ENCODE measurements at regions not wholly inside any gene's neighbourhood (a gene's known extent, or its start where the extent isn't known, plus 50 kb on each side); places are given as distances from the start of the nearest gene placed in this dataset.

GRCh38 chr20:23298155-23298554, 52.4 kb upstream of the NXT1 start:
- no peak for TF ChIP-seq GATA3 (IDR thresholded peaks at IDR 0.05; ENCODE audit: borderline replicate concordance)
- TF ChIP-seq ZFP36 (IDR thresholded peaks at IDR 0.05; ENCODE audit: borderline replicate concordance, partially characterized antibody): no peak
- no peak for TF ChIP-seq SMC3 (IDR thresholded peaks at IDR 0.05)
- TF ChIP-seq MYC (IDR thresholded peaks at IDR 0.05; ENCODE audit: borderline replicate concordance, low read length): no peak
- TF ChIP-seq CBX2 (IDR thresholded peaks at IDR 0.05; ENCODE audit: borderline replicate concordance, low read depth): no peak
- TF ChIP-seq JUN (IDR thresholded peaks at IDR 0.05): no peak
- no peak for TF ChIP-seq ZNF302 (CRISPR knock-in tag; IDR thresholded peaks at IDR 0.05)
- TF ChIP-seq PHF8 (IDR thresholded peaks at IDR 0.05; ENCODE audit: borderline replicate concordance, low read depth): no peak
- TF ChIP-seq, protein P1, sequence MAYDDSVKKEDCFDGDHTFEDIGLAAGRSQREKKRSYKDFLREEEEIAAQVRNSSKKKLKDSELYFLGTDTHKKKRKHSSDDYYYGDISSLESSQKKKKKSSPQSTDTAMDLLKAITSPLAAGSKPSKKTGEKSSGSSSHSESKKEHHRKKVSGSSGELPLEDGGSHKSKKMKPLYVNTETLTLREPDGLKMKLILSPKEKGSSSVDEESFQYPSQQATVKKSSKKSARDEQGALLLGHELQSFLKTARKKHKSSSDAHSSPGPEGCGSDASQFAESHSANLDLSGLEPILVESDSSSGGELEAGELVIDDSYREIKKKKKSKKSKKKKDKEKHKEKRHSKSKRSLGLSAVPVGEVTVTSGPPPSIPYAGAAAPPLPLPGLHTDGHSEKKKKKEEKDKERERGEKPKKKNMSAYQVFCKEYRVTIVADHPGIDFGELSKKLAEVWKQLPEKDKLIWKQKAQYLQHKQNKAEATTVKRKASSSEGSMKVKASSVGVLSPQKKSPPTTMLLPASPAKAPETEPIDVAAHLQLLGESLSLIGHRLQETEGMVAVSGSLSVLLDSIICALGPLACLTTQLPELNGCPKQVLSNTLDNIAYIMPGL (CRISPR knock-in tag; IDR thresholded peaks at IDR 0.05; ENCODE audit: borderline replicate concordance): no peak
- TF ChIP-seq ELK1 (IDR thresholded peaks at IDR 0.05; ENCODE audit: low read depth, low read length): no peak
- no peak for TF ChIP-seq TFCP2L1 (CRISPR knock-in tag; IDR thresholded peaks at IDR 0.05)
- TF ChIP-seq FOXS1 (CRISPR knock-in tag; IDR thresholded peaks at IDR 0.05): no peak
- no peak for TF ChIP-seq HDAC2 (IDR thresholded peaks at IDR 0.05)
- no peaks in the 10 kb centered on the region for H3K4me1 ChIP-seq
- H3K4me3 ChIP-seq: no peak overlapping the region
- POLR2A ChIA-PET: no interaction called here
- CTCF ChIA-PET: interaction anchor here (1.0 kb wide), 1 partner anchor 9 kb away, joined by 4 read pairs; no protein-coding TSS in a partner anchor
- no peak overlapping the region for H3K27ac ChIP-seq
- ATAC-seq: no peak
- DNase-seq (ENCODE audit: low read depth in 1 of 2, low spot score in 1 of 2): no peak
- no peaks in the 10 kb centered on the region for H3K9me3 ChIP-seq
- WGBS (ENCODE audit: missing lambda C conversion rate): 63% methylated on average over 6 of the region's 6 CpGs
- no peak for FAIRE-seq
- no peak overlapping the region for H3K4me2 ChIP-seq

GRCh38 chr20:23296841-23297701, 53.5 kb upstream of the NXT1 start:
- 47% methylated on average over 17 of the region's 17 CpGs for WGBS (ENCODE audit: missing lambda C conversion rate)
- no peak for DNase-seq (ENCODE audit: low read depth in 1 of 2, low spot score in 1 of 2)
- ChIA-PET POLR2A (no interaction called here), CTCF (interaction anchor here (1.0 kb wide), 2 partner anchors 8 to 10 kb away, joined by 3 to 4 read pairs; no protein-coding TSS in a partner anchor)
- Histone ChIP-seq H3K4me3 (no peak overlapping the region), H3K9me3 (no peaks in the 10 kb centered on the region), H3K27ac (no peak overlapping the region), H3K4me1 (no peaks in the 10 kb centered on the region), H3K4me2 (no peak overlapping the region)
- no peak for FAIRE-seq
- no peak; a peak in 1 of 6 replicates for ATAC-seq
- no peak for TF ChIP-seq CHD2 (IDR thresholded peaks at IDR 0.05; ENCODE audit: low read length, partially characterized antibody)
- no peak for TF ChIP-seq FOXS1 (CRISPR knock-in tag; IDR thresholded peaks at IDR 0.05)
- TF ChIP-seq, protein P2, sequence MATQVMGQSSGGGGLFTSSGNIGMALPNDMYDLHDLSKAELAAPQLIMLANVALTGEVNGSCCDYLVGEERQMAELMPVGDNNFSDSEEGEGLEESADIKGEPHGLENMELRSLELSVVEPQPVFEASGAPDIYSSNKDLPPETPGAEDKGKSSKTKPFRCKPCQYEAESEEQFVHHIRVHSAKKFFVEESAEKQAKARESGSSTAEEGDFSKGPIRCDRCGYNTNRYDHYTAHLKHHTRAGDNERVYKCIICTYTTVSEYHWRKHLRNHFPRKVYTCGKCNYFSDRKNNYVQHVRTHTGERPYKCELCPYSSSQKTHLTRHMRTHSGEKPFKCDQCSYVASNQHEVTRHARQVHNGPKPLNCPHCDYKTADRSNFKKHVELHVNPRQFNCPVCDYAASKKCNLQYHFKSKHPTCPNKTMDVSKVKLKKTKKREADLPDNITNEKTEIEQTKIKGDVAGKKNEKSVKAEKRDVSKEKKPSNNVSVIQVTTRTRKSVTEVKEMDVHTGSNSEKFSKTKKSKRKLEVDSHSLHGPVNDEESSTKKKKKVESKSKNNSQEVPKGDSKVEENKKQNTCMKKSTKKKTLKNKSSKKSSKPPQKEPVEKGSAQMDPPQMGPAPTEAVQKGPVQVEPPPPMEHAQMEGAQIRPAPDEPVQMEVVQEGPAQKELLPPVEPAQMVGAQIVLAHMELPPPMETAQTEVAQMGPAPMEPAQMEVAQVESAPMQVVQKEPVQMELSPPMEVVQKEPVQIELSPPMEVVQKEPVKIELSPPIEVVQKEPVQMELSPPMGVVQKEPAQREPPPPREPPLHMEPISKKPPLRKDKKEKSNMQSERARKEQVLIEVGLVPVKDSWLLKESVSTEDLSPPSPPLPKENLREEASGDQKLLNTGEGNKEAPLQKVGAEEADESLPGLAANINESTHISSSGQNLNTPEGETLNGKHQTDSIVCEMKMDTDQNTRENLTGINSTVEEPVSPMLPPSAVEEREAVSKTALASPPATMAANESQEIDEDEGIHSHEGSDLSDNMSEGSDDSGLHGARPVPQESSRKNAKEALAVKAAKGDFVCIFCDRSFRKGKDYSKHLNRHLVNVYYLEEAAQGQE (IDR thresholded peaks at IDR 0.05): no peak
- TF ChIP-seq POLR2A (IDR thresholded peaks at IDR 0.05; ENCODE audit: low read length): no peak
- no peak for TF ChIP-seq SREBF2 (IDR thresholded peaks at IDR 0.05)
- no peak for TF ChIP-seq ZFP36 (IDR thresholded peaks at IDR 0.05; ENCODE audit: borderline replicate concordance, partially characterized antibody)
- no peak for TF ChIP-seq USF2 (IDR thresholded peaks at IDR 0.05)
- TF ChIP-seq HOXB13 (CRISPR knock-in tag; IDR thresholded peaks at IDR 0.05; ENCODE audit: low read depth): no peak
- TF ChIP-seq HOXA7 (CRISPR knock-in tag; IDR thresholded peaks at IDR 0.05): no peak
- TF ChIP-seq MAFK (IDR thresholded peaks at IDR 0.05; ENCODE audit: partially characterized antibody): no peak
- no peak for TF ChIP-seq CBX8 (IDR thresholded peaks at IDR 0.05)
- TF ChIP-seq EP300 (IDR thresholded peaks at IDR 0.05): no peak
- TF ChIP-seq PBX3 (IDR thresholded peaks at IDR 0.05): no peak
- no peak for TF ChIP-seq RCOR1 (IDR thresholded peaks at IDR 0.05; ENCODE audit: low read depth, low read length)
- TF ChIP-seq FOSB (CRISPR knock-in tag; IDR thresholded peaks at IDR 0.05): no peak
- TF ChIP-seq MAX (IDR thresholded peaks at IDR 0.05): no peak
- no peak for TF ChIP-seq ZNF302 (CRISPR knock-in tag; IDR thresholded peaks at IDR 0.05)
- no peak for TF ChIP-seq E2F6 (IDR thresholded peaks at IDR 0.05; ENCODE audit: borderline replicate concordance, low read depth)
